HEK293 (cell line): ENCODE measurements at regions not wholly inside any gene's neighbourhood (a gene's known extent, or its start where the extent isn't known, plus 50 kb on each side); places are given as distances from the start of the nearest gene placed in this dataset.

Experiments used
- CTCF ChIA-PET: fragments of 350-600 bp; formaldehyde crosslinking; extraction: SDS; loops from one replicate; lab custom pipeline; 2021; ENCODE audit warnings: antibody characterized with exemption; lab: Yijun Ruan, JAX
- POLR2A ChIA-PET: fragments of 300-600 bp; formaldehyde crosslinking; extraction: SDS; loops from one replicate; lab custom pipeline; 2020; ENCODE audit warnings: antibody characterized with exemption, inconsistent platforms; lab: Yijun Ruan, JAX
- H3K27ac ChIP-seq: fragments of 200-500 bp; sonication (Bioruptor generic); 2 replicates; pipeline ENCODE4 v1.5.1; 2014; ENCODE audit warnings: low read depth, low read length, control low read depth, inconsistent platforms; ENCODE audit errors: extremely low read depth
- H3K36me3 ChIP-seq, 2 experiments: fragments of 200-500 bp in 1 of 2; sonication (Bioruptor generic) in 1 of 2; 1 replicate in 1 of 2; 2 replicates in 1 of 2; pipeline ENCODE4 v1.5.1; 2014 to 2017; ENCODE audit warnings: inconsistent platforms in 2 of 2, low read length in 2 of 2; ENCODE audit not compliant: control insufficient read depth in 2 of 2, insufficient read depth in 1 of 2
- H3K4me1 ChIP-seq: fragments of 200-500 bp; sonication (Bioruptor generic); 2 replicates; pipeline ENCODE4 v1.5.1; 2014; ENCODE audit warnings: mild to moderate bottlenecking, low read length, inconsistent platforms; ENCODE audit not compliant: control insufficient read depth, insufficient read depth
- H3K4me3 ChIP-seq: 2 replicates; pipeline ENCODE4 v1.5.1; 2011; ENCODE audit warnings: low read depth, mild to moderate bottlenecking, control low read depth, low read length, moderate library complexity
- H3K9me3 ChIP-seq: fragments of 200-500 bp; sonication (Bioruptor generic); 2 replicates; pipeline ENCODE4 v1.5.1; 2014; ENCODE audit warnings: low read depth, low read length, inconsistent platforms; ENCODE audit not compliant: control insufficient read depth, insufficient read depth
- GLIS2 ChIP-seq: fragments of 450-650 bp; formaldehyde crosslinking; IDR thresholded peaks from 2 replicates; pipeline ENCODE4 v1.5.1; 2016; ENCODE audit warnings: missing biosample characterization, missing genetic modification characterization
- OSR2 ChIP-seq: fragments of 450-650 bp; formaldehyde crosslinking; IDR thresholded peaks from 2 replicates; pipeline ENCODE4 v1.5.1; 2016; ENCODE audit warnings: missing biosample characterization, missing genetic modification characterization
- SCRT2 ChIP-seq: fragments of 450-650 bp; formaldehyde crosslinking; IDR thresholded peaks from 2 replicates; pipeline ENCODE4 v1.5.1; 2016; ENCODE audit warnings: missing biosample characterization, missing genetic modification characterization
- YY2 ChIP-seq: fragments of 450-650 bp; formaldehyde crosslinking; IDR thresholded peaks from 2 replicates; pipeline ENCODE4 v1.5.1; 2016; ENCODE audit warnings: missing biosample characterization, missing genetic modification characterization
- ZEB2 ChIP-seq: fragments of 450-650 bp; formaldehyde crosslinking; IDR thresholded peaks from 2 replicates; pipeline ENCODE4 v1.5.1; 2016; ENCODE audit warnings: missing biosample characterization, missing genetic modification characterization
- ZNF174 ChIP-seq: fragments of 450-650 bp; formaldehyde crosslinking; IDR thresholded peaks from 2 replicates; pipeline ENCODE4 v1.5.0; 2017; ENCODE audit warnings: missing biosample characterization, mild to moderate bottlenecking, missing genetic modification characterization
- ZNF214 ChIP-seq: fragments of 450-650 bp; formaldehyde crosslinking; IDR thresholded peaks from 2 replicates; pipeline ENCODE4 v1.5.1; 2017; ENCODE audit warnings: missing biosample characterization, mild to moderate bottlenecking, missing genetic modification characterization, borderline replicate concordance
- ZNF274 ChIP-seq, 2 experiments: fragments of 200-500 bp in 1 of 2; fragments of 450-650 bp in 1 of 2; sonication (Bioruptor generic) in 1 of 2; formaldehyde crosslinking in 1 of 2; IDR thresholded peaks; 2 replicates each; pipeline versions ENCODE4 v1.5.1 to v1.6.1; 2014 to 2016; ENCODE audit warnings: borderline replicate concordance in 1 of 2, inconsistent platforms in 1 of 2, low read length in 1 of 2, missing biosample characterization in 1 of 2, missing genetic modification characterization in 1 of 2
- ZNF324 ChIP-seq: fragments of 450-650 bp; formaldehyde crosslinking; IDR thresholded peaks from 2 replicates; pipeline ENCODE4 v1.5.1; 2016; ENCODE audit warnings: missing biosample characterization, missing genetic modification characterization
- ZNF350 ChIP-seq: fragments of 450-650 bp; formaldehyde crosslinking; IDR thresholded peaks from 2 replicates; pipeline ENCODE4 v1.5.0; 2017; ENCODE audit warnings: missing biosample characterization, mild to moderate bottlenecking, missing genetic modification characterization
- ZNF561 ChIP-seq: fragments of 450-650 bp; IDR thresholded peaks from 2 replicates; pipeline ENCODE4 v1.5.1; 2018; ENCODE audit warnings: missing biosample characterization, missing genetic modification characterization, borderline replicate concordance
- ZNF596 ChIP-seq: fragments of 450-650 bp; IDR thresholded peaks from 2 replicates; pipeline ENCODE4 v1.5.0; 2018; ENCODE audit warnings: missing biosample characterization, mild to moderate bottlenecking, missing genetic modification characterization, moderate library complexity
- ZNF624 ChIP-seq: fragments of 450-650 bp; formaldehyde crosslinking; IDR thresholded peaks from 2 replicates; pipeline ENCODE4 v1.5.1; 2017; ENCODE audit warnings: missing biosample characterization, missing genetic modification characterization
- ZNF707 ChIP-seq: fragments of 450-650 bp; formaldehyde crosslinking; IDR thresholded peaks from 2 replicates; pipeline ENCODE4 v1.5.1; 2016; ENCODE audit warnings: missing biosample characterization, missing genetic modification characterization
- ZNF768 ChIP-seq: fragments of 450-650 bp; formaldehyde crosslinking; IDR thresholded peaks from 2 replicates; pipeline ENCODE4 v1.5.1; 2018; ENCODE audit warnings: missing biosample characterization, mild to moderate bottlenecking, missing genetic modification characterization
- TF ChIP-seq, protein P1 (sequence below): fragments of 450-650 bp; formaldehyde crosslinking; IDR thresholded peaks from 2 replicates; pipeline ENCODE4 v1.5.1; 2016; ENCODE audit warnings: missing biosample characterization, missing genetic modification characterization
- TF ChIP-seq, protein P2 (sequence below): fragments of 450-650 bp; formaldehyde crosslinking; IDR thresholded peaks from 2 replicates; pipeline ENCODE4 v1.5.1; 2016; ENCODE audit warnings: missing biosample characterization, missing genetic modification characterization
- TF ChIP-seq, protein P3 (sequence below): fragments of 450-650 bp; formaldehyde crosslinking; IDR thresholded peaks from 2 replicates; pipeline ENCODE4 v1.5.1; 2016; ENCODE audit warnings: missing biosample characterization, missing genetic modification characterization
- TF ChIP-seq, protein P4 (sequence below): fragments of 450-650 bp; formaldehyde crosslinking; conservative IDR thresholded peaks from 2 replicates; pipeline ENCODE4 v1.5.1; 2016; ENCODE audit warnings: low read depth, missing biosample characterization, missing genetic modification characterization

DNA sequence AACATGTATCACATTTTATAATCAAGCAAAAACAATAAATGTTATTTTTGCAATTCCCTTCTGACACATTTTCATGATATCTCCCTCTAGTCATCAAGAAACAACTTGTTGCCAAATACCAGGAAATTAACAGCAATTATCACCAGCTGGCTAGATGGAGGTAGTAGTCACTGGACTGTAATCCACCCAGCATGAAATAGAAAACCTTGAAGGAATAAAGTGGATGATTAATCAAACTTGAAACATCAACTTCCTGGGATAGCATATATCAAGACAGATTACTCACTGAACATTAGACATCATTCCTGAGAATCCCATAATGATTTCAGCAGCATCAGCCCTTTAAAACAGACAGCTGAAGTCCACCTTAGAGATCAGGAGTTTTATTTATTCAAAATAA, 259.0 kb downstream of the CCDC59 start:
- POLR2A ChIA-PET: no interaction called here
- CTCF ChIA-PET: no interaction called here
- no peak overlapping the region for H3K4me3 ChIP-seq
- TF ChIP-seq YY2 (tag by site-specific recombination) (no peak), GLIS2 (no peak), ZNF707 (tag by site-specific recombination) (no peak), OSR2 (tag by site-specific recombination) (no peak), ZNF174 (tag by site-specific recombination) (no peak), ZNF768 (tag by site-specific recombination) (no peak), ZEB2 (tag by site-specific recombination) (no peak), ZNF324 (no peak), ZNF274 (IDR thresholded peaks at IDR 0.05; ENCODE audit: low read length) (no peak), ZNF274 (tag by site-specific recombination; IDR thresholded peaks at IDR 0.05; ENCODE audit: borderline replicate concordance) (no peak), ZNF596 (no peak), ZNF214 (tag by site-specific recombination) (no peak), SCRT2 (tag by site-specific recombination) (no peak), ZNF561 (tag by site-specific recombination) (no peak), ZNF624 (tag by site-specific recombination) (no peak), ZNF350 (tag by site-specific recombination) (no peak)
- TF ChIP-seq, protein P1, sequence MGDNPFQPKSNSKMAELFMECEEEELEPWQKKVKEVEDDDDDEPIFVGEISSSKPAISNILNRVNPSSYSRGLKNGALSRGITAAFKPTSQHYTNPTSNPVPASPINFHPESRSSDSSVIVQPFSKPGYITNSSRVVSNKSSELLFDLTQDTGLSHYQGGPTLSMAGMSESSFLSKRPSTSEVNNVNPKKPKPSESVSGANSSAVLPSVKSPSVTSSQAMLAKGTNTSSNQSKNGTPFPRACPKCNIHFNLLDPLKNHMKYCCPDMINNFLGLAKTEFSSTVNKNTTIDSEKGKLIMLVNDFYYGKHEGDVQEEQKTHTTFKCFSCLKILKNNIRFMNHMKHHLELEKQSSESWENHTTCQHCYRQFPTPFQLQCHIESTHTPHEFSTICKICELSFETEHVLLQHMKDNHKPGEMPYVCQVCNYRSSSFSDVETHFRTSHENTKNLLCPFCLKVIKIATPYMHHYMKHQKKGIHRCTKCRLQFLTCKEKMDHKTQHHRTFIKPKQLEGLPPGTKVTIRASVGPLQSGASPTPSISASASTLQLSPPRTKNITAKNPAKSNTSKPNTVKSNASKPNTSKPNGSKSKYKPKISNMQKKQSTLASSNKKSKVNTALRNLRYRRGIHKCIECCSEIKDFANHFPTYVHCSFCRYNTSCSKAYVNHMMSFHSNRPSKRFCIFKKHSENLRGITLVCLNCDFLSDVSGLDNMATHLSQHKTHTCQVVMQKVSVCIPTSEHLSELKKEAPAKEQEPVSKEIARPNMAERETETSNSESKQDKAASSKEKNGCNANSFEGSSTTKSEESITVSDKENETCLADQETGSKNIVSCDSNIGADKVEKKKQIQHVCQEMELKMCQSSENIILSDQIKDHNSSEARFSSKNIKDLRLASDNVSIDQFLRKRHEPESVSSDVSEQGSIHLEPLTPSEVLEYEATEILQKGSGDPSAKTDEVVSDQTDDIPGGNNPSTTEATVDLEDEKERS: no peak
- TF ChIP-seq, protein P2, sequence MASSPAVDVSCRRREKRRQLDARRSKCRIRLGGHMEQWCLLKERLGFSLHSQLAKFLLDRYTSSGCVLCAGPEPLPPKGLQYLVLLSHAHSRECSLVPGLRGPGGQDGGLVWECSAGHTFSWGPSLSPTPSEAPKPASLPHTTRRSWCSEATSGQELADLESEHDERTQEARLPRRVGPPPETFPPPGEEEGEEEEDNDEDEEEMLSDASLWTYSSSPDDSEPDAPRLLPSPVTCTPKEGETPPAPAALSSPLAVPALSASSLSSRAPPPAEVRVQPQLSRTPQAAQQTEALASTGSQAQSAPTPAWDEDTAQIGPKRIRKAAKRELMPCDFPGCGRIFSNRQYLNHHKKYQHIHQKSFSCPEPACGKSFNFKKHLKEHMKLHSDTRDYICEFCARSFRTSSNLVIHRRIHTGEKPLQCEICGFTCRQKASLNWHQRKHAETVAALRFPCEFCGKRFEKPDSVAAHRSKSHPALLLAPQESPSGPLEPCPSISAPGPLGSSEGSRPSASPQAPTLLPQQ (tag by site-specific recombination): no peak
- TF ChIP-seq, protein P3, sequence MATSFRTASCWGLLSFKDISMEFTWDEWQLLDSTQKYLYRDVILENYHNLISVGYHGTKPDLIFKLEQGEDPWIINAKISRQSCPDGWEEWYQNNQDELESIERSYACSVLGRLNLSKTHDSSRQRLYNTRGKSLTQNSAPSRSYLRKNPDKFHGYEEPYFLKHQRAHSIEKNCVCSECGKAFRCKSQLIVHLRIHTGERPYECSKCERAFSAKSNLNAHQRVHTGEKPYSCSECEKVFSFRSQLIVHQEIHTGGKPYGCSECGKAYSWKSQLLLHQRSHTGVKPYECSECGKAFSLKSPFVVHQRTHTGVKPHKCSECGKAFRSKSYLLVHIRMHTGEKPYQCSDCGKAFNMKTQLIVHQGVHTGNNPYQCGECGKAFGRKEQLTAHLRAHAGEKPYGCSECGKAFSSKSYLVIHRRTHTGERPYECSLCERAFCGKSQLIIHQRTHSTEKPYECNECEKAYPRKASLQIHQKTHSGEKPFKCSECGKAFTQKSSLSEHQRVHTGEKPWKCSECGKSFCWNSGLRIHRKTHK (tag by site-specific recombination): no peak
- TF ChIP-seq, protein P4, sequence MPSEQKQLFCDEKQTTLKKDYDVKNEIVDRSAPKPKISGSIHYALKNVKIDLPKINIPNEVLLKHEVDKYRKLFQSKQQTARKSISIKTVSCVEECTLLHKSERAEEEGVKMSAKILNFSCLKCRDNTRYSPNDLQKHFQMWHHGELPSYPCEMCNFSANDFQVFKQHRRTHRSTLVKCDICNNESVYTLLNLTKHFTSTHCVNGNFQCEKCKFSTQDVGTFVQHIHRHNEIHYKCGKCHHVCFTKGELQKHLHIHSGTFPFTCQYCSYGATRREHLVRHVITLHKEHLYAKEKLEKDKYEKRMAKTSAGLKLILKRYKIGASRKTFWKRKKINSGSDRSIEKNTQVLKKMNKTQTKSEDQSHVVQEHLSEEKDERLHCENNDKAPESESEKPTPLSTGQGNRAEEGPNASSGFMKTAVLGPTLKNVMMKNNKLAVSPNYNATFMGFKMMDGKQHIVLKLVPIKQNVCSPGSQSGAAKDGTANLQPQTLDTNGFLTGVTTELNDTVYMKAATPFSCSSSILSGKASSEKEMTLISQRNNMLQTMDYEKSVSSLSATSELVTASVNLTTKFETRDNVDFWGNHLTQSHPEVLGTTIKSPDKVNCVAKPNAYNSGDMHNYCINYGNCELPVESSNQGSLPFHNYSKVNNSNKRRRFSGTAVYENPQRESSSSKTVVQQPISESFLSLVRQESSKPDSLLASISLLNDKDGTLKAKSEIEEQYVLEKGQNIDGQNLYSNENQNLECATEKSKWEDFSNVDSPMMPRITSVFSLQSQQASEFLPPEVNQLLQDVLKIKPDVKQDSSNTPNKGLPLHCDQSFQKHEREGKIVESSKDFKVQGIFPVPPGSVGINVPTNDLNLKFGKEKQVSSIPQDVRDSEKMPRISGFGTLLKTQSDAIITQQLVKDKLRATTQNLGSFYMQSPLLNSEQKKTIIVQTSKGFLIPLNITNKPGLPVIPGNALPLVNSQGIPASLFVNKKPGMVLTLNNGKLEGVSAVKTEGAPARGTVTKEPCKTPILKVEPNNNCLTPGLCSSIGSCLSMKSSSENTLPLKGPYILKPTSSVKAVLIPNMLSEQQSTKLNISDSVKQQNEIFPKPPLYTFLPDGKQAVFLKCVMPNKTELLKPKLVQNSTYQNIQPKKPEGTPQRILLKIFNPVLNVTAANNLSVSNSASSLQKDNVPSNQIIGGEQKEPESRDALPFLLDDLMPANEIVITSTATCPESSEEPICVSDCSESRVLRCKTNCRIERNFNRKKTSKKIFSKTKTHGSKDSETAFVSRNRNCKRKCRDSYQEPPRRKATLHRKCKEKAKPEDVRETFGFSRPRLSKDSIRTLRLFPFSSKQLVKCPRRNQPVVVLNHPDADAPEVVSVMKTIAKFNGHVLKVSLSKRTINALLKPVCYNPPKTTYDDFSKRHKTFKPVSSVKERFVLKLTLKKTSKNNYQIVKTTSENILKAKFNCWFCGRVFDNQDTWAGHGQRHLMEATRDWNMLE (tag by site-specific recombination): no peak
- H3K36me3 ChIP-seq: no peaks in the 10 kb centered on the region
- H3K9me3 ChIP-seq: no peaks in the 10 kb centered on the region
- H3K27ac ChIP-seq: no peak overlapping the region
- H3K4me1 ChIP-seq: no peaks in the 10 kb centered on the region
